H1 (cell line): ENCODE measurements at regions not wholly inside any gene's neighbourhood (a gene's known extent, or its start where the extent isn't known, plus 50 kb on each side); places are given as distances from the start of the nearest gene placed in this dataset.

Experiments used
- CTCF ChIA-PET: fragments of 300-600 bp; sonication (Branson Sonifier 250); formaldehyde crosslinking; loops from one replicate; lab custom pipeline; 2021; ENCODE audit not compliant: partially characterized antibody; lab: Charles Lee
- POLR2A ChIA-PET: fragments of 300-600 bp; sonication (Branson Sonifier 250); formaldehyde crosslinking; loops from one replicate; lab custom pipeline; 2021; ENCODE audit warnings: inconsistent platforms; ENCODE audit not compliant: partially characterized antibody; lab: Charles Lee
- DNase-seq, 2 experiments: peaks; one replicate each; pipeline versions ENCODE4 v3.0.0 to v3.0.0-alpha.2; 2010 to 2022; ENCODE audit warnings: low spot score in 2 of 2, low read depth in 1 of 2, mixed read lengths in 1 of 2
- FAIRE-seq: peaks from 2 replicates; lab custom pipeline; 2011; peaks lifted over from hg19 to GRCh38; lab: Jason Lieb, UNC
- H2AFZ ChIP-seq: 2 replicates; pipeline ENCODE4 v1.8.1; 2012; ENCODE audit warnings: low read length, inconsistent platforms
- H2AK5ac ChIP-seq: 2 replicates; pipeline ENCODE4 v1.6.1; 2013; ENCODE audit warnings: low read depth, low read length
- H2BK120ac ChIP-seq: replicated peaks from 2 replicates; pipeline ENCODE3; 2013; ENCODE audit warnings: low read depth, low read length, inconsistent platforms
- H2BK12ac ChIP-seq: 2 replicates; pipeline ENCODE4 v1.6.1; 2013; ENCODE audit warnings: low read depth, low read length
- H2BK15ac ChIP-seq: 2 replicates; pipeline ENCODE4 v1.6.1; 2013; ENCODE audit warnings: low read length
- H2BK20ac ChIP-seq: 2 replicates; pipeline ENCODE4 v1.6.1; 2013; ENCODE audit warnings: low read length
- H2BK5ac ChIP-seq: 2 replicates; pipeline ENCODE4 v1.6.1; 2013; ENCODE audit warnings: low read depth, low read length
- H3K14ac ChIP-seq: 2 replicates; pipeline ENCODE4 v1.6.1; 2013; ENCODE audit warnings: inconsistent platforms; ENCODE audit not compliant: insufficient read length
- H3K18ac ChIP-seq: 2 replicates; pipeline ENCODE4 v1.6.1; 2013; ENCODE audit warnings: low read length; ENCODE audit errors: extremely low read depth
- H3K23ac ChIP-seq: 2 replicates; pipeline ENCODE4 v1.6.1; 2013; ENCODE audit warnings: inconsistent platforms; ENCODE audit not compliant: insufficient read length
- H3K23me2 ChIP-seq: 2 replicates; pipeline ENCODE4 v1.6.1; 2013; ENCODE audit warnings: low read depth, low read length
- H3K27ac ChIP-seq: 2 replicates; pipeline ENCODE4 v1.6.1; 2011; ENCODE audit warnings: low read depth, low read length, inconsistent platforms
- H3K27me3 ChIP-seq, 4 experiments: replicated peaks in 1 of 4; 1 replicate in 1 of 4; 2 replicates in 3 of 4; pipeline versions ENCODE4 v1.6.1 to v1.8.1; 2011 to 2013; ENCODE audit warnings: low read length in 3 of 4, mild to moderate bottlenecking in 3 of 4, inconsistent platforms in 2 of 4, mixed read lengths in 2 of 4, moderate library complexity in 1 of 4; ENCODE audit not compliant: control insufficient read depth in 3 of 4, insufficient read depth in 3 of 4; ENCODE audit errors: extremely low read depth in 1 of 4
- H3K36me3 ChIP-seq, 4 experiments: 2 replicates each; pipeline versions ENCODE4 v1.6.1 to v1.8.1; 2011 to 2013; ENCODE audit warnings: mild to moderate bottlenecking in 4 of 4, low read length in 3 of 4, moderate library complexity in 2 of 4, control low read depth in 1 of 4, inconsistent platforms in 1 of 4; ENCODE audit not compliant: insufficient read depth in 4 of 4, control insufficient read depth in 2 of 4
- H3K4ac ChIP-seq: replicated peaks from 2 replicates; pipeline ENCODE3; 2013; ENCODE audit warnings: low read length, low read depth, mixed read lengths, inconsistent platforms; ENCODE audit not compliant: insufficient read length
- H3K4me1 ChIP-seq, 4 experiments: replicated peaks in 1 of 4; 1 replicate in 1 of 4; 2 replicates in 3 of 4; pipeline versions ENCODE4 v1.6.1 to v1.8.1; 2011 to 2013; ENCODE audit warnings: low read length in 3 of 4, inconsistent platforms in 2 of 4, mixed read lengths in 1 of 4; ENCODE audit not compliant: insufficient read depth in 4 of 4, control insufficient read depth in 3 of 4
- H3K4me2 ChIP-seq, 2 experiments: 2 replicates each; pipeline versions ENCODE4 v1.6.1 to v1.8.1; 2011 to 2013; ENCODE audit warnings: low read depth in 2 of 2, low read length in 2 of 2, control low read depth in 1 of 2, inconsistent platforms in 1 of 2, mild to moderate bottlenecking in 1 of 2; ENCODE audit not compliant: insufficient read depth in 1 of 2
- H3K4me3 ChIP-seq, 4 experiments: fragments of 200-600, 300-600 bp in 1 of 4; sonication (generic), shearing (Covaris generic), sonication (Bioruptor Twin) in 1 of 4; 2 replicates each; pipeline versions ENCODE4 v1.5.1 to v1.8.1; 2011 to 2016; ENCODE audit warnings: low read length in 4 of 4, low read depth in 3 of 4, control low read depth in 2 of 4, inconsistent platforms in 2 of 4, mild to moderate bottlenecking in 2 of 4, mixed read lengths in 1 of 4, moderate library complexity in 1 of 4; ENCODE audit not compliant: insufficient read depth in 2 of 4; ENCODE audit errors: extremely low read depth in 1 of 4
- H3K56ac ChIP-seq: replicated peaks from 2 replicates; pipeline ENCODE3; 2013; ENCODE audit warnings: low read depth, mild to moderate bottlenecking, mixed read lengths, low read length, inconsistent platforms; ENCODE audit not compliant: insufficient read length
- H3K79me1 ChIP-seq: 2 replicates; pipeline ENCODE4 v1.6.1; 2013; ENCODE audit warnings: low read depth, low read length, control low read depth
- H3K79me2 ChIP-seq, 2 experiments: 2 replicates each; pipeline versions ENCODE4 v1.6.1 to v1.8.1; 2012 to 2013; ENCODE audit warnings: low read length in 2 of 2, mild to moderate bottlenecking in 2 of 2, inconsistent platforms in 1 of 2; ENCODE audit not compliant: insufficient read depth in 2 of 2, control insufficient read depth in 1 of 2
- H3K9ac ChIP-seq, 4 experiments: replicated peaks in 1 of 4; 1 replicate in 1 of 4; 2 replicates in 3 of 4; pipeline versions ENCODE4 v1.6.1 to v1.8.1; 2011 to 2013; ENCODE audit warnings: low read depth in 3 of 4, low read length in 3 of 4, control low read depth in 2 of 4, mild to moderate bottlenecking in 2 of 4, moderate library complexity in 2 of 4, inconsistent platforms in 1 of 4; ENCODE audit errors: extremely low read depth in 1 of 4
- H3K9me3 ChIP-seq, 2 experiments: 2 replicates each; pipeline versions ENCODE4 v1.6.1 to v1.8.1; 2012 to 2013; ENCODE audit warnings: mild to moderate bottlenecking in 2 of 2, moderate library complexity in 2 of 2, control low read depth in 1 of 2, inconsistent platforms in 1 of 2, low read depth in 1 of 2, low read length in 1 of 2, mixed read lengths in 1 of 2; ENCODE audit not compliant: insufficient read depth in 2 of 2
- H4K20me1 ChIP-seq, 2 experiments: replicated peaks in 1 of 2; 2 replicates each; pipeline versions ENCODE3 to v1.8.1; 2011 to 2013; ENCODE audit warnings: inconsistent platforms in 2 of 2, low read length in 2 of 2, mild to moderate bottlenecking in 1 of 2; ENCODE audit not compliant: insufficient read depth in 2 of 2, control insufficient read depth in 1 of 2
- H4K5ac ChIP-seq: 2 replicates; pipeline ENCODE4 v1.6.1; 2013; ENCODE audit warnings: low read length, low read depth, mixed read lengths, inconsistent platforms; ENCODE audit not compliant: insufficient read length
- H4K8ac ChIP-seq: 2 replicates; pipeline ENCODE4 v1.8.0; 2013; ENCODE audit warnings: mild to moderate bottlenecking, moderate library complexity, low read length, inconsistent platforms; ENCODE audit not compliant: insufficient read depth; ENCODE audit errors: extremely low read depth
- H4K91ac ChIP-seq: replicated peaks from 2 replicates; pipeline ENCODE3; 2013; ENCODE audit warnings: low read length, mixed read lengths, inconsistent platforms; ENCODE audit not compliant: insufficient read length
- KDM1A ChIP-seq: fragments of 200-600, 300-600 bp; sonication (generic); IDR thresholded peaks from 2 replicates; pipeline ENCODE4 v1.7.1; 2016; ENCODE audit warnings: mild to moderate bottlenecking, low read length, borderline replicate concordance
- MAX ChIP-seq: IDR thresholded peaks from 2 replicates; pipeline ENCODE4 v1.6.1; 2012; ENCODE audit warnings: inconsistent platforms
- POLR2A ChIP-seq, 2 experiments: IDR thresholded peaks; 1 replicate in 1 of 2; 2 replicates in 1 of 2; pipeline ENCODE4 v1.6.1; 2011; ENCODE audit warnings: low read depth in 2 of 2, low read length in 2 of 2, mild to moderate bottlenecking in 2 of 2; ENCODE audit errors: control extremely low read depth in 1 of 2
- POU5F1 ChIP-seq: IDR thresholded peaks from 2 replicates; pipeline ENCODE4 v1.6.1; 2011; ENCODE audit warnings: low read depth, mild to moderate bottlenecking, low read length, moderate library complexity
- SAP30 ChIP-seq: fragments of 300-600 bp; sonication (generic); IDR thresholded peaks from 2 replicates; pipeline ENCODE4 v1.7.1; 2012; ENCODE audit warnings: low read length, moderate library complexity, mild to moderate bottlenecking, inconsistent platforms; ENCODE audit not compliant: insufficient read depth, insufficient replicate concordance

- no peaks in the 10 kb centered on the region for H3K79me2 ChIP-seq
- DNase-seq: no peak
- no peak overlapping the region for H3K4me2 ChIP-seq
- no peak overlapping the region for H2AK5ac ChIP-seq
- no peaks in the 10 kb centered on the region for H3K79me1 ChIP-seq
- H3K23me2 ChIP-seq: no peaks in the 10 kb centered on the region
- no peak overlapping the region for H3K27ac ChIP-seq
- no peak for TF ChIP-seq SAP30
- TF ChIP-seq POU5F1: no peak
- TF ChIP-seq MAX: no peak
- TF ChIP-seq KDM1A: no peak
- TF ChIP-seq POLR2A (IDR thresholded peaks at IDR 0.05; ENCODE audit: control extremely low read depth in 1 of 2, low read depth in 2 of 2, low read length in 2 of 2): no peak
- H2BK20ac ChIP-seq: no peak overlapping the region
- H3K4me3 ChIP-seq: no peak overlapping the region
- ChIA-PET CTCF (no interaction called here), POLR2A (no interaction called here)
- H2BK120ac ChIP-seq: no peak overlapping the region
- H4K20me1 ChIP-seq: no peaks in the 10 kb centered on the region
- no peak overlapping the region for H3K4ac ChIP-seq
- no peak overlapping the region for H4K91ac ChIP-seq
- no peak overlapping the region for H2BK15ac ChIP-seq
- no peak overlapping the region for H2BK5ac ChIP-seq
- no peak overlapping the region for H4K8ac ChIP-seq
- H3K9me3 ChIP-seq: no peaks in the 10 kb centered on the region
- no peak for FAIRE-seq
- no peak overlapping the region for H2BK12ac ChIP-seq
- H3K23ac ChIP-seq: no peak overlapping the region
- no peak overlapping the region for H3K14ac ChIP-seq
- no peak overlapping the region for H3K9ac ChIP-seq
- no peaks in the 10 kb centered on the region for H3K27me3 ChIP-seq
- H4K5ac ChIP-seq: no peak overlapping the region
- no peak overlapping the region for H2AFZ ChIP-seq
- H3K4me1 ChIP-seq: peaks cover 0 to 6% (median 1%) of the 10 kb centered on the region in 4 experiments; a peak in 3 of 7 replicates
- no peaks in the 10 kb centered on the region for H3K36me3 ChIP-seq
- no peak overlapping the region for H3K56ac ChIP-seq
- no peak overlapping the region for H3K18ac ChIP-seq
Measured at GRCh38 chr5:68849103-68849502, 244.7 kb upstream of the SLC30A5 start.
